Stimulated activated CD8-positive, alpha-beta memory T cell treated with anti-CD3 and anti-CD28 coated beads, Interleukin-12 subunit alpha, Interleukin-12 subunit beta, amount 100 ng/mL, for 24 hours (primary cell): ENCODE measurements at regions not wholly inside any gene's neighbourhood (a gene's known extent, or its start where the extent isn't known, plus 50 kb on each side); places are given as distances from the start of the nearest gene placed in this dataset.

Experiments
- DNase-seq: peaks from one replicate; pipeline ENCODE4 v3.0.0-alpha.2; 2020; ENCODE audit errors: extremely low read depth

DNA sequence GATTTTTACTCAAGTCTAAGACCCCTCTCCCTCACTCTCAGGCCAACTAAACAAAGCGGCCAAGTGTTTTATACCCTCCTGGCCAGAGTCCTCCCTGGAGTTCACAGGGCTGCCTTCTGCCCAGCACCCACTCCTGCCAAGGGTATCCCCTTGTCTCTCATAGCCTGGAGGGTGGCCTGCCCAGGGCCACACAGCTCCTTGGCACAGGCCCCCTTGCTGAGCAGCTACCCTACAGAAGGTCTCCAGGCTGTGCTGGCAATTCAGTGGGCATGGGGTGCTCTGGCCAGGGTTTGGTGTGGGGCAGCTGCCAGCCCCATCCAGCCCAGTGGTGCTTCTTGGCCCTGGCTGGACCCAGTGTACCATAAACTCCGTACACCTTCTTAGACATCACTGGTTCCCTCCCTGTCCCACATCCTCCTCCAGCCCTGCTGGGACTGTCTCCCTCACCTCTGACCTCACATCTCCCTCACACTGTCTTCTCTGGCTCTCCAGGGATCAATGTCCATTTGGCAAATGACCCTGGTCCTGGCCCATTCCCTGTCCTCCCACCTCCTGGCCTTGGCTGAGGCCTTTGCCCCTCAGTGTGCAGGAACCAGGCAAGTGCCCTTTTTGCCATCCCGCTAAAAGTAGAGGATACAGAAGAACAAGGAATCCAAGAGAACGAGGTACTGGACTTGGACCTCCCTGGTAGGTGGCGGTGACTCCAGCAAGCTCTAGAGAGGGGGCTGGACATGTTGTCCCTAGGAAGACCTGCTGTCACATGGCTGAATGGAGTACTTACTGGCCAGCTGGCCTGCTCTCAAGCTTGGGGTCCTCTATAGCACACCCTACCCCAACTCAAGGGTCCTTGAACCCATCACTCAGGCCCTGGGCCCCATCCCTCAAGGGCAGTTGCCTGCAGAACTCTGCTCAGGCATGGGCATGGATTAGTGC lies 50.0 kb upstream of the TRPM1 start:
- no peak for DNase-seq

DNA sequence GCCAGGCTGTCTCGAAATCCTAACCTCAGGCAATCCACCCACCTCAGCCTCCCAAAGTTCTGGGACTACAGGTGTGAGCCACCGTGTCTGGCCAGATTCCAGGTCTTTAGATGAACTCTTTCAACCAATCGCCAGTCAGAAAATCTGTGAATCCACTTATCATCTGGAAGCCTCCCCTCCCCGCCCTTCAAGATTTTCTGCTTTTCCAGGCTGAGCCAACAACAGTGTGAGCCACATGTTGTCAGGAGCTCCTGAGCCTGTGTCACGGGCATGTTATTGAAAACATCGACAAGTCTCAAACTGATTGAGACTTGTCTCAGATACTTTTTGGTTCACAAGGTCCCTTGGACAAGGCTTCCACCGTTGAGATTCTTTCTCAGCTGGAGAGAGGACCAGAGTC lies 52.0 kb upstream of the TRPM1 start:
- no peak for DNase-seq

DNA sequence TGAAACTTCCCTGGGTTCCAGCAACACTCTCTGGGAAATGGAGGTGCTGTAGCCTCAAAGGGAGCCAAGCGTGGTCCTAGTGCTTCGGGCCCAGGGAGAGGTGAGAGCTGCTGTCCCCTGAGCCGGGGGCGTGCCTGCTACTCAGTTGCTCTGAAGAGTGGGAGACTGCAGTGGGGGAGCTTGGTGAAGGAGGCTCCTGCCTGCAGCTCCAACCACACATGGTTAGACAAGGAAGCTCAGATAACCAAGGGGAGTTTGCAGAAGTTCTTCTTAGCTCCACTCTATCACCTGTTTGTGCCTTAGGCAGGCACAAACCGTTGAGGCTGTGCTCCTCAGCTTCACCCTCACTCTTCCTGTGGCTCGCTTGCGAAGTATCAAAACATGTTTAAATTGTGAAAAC lies 53.6 kb upstream of the TRPM1 start:
- no peak for DNase-seq

DNA sequence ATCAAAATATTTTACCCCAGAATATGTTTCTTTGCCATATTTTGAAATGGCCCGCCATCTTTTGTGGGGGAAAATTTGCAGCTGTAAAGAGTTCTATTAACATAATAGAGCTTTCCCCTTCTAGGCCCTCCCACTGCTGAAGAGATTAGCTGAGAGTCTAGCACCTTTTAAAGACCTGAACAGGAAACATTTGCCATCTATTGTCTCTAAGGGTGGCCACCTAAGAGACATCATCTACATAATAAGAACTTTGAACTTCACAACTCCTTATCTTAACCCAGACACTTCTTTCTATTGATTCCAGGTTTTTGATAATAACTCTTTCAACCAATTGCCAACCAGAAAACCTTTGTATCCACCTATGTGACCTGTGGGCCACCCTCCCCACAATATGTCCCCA lies 54.7 kb upstream of the TRPM1 start:
- DNase-seq = no peak

DNA sequence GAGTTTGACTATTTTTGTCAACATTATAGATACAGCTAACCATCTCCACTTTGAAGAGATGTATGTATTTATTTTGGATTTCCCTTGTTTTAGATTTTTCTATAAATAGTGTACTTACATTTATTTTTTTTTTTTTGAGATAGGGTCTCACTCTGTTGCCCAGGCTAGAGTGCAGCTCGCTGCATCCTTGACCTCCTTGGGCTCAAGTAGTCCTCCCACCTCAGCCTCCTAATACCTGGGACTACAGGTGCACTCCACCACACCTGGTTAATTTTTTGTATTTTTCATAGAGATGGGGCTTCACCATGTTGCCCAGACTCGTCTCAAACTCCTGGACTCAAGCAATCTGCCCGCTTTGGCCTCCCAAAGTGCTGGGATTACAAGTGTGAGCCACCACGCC lies 55.3 kb upstream of the TRPM1 start:
- no peak for DNase-seq

DNA sequence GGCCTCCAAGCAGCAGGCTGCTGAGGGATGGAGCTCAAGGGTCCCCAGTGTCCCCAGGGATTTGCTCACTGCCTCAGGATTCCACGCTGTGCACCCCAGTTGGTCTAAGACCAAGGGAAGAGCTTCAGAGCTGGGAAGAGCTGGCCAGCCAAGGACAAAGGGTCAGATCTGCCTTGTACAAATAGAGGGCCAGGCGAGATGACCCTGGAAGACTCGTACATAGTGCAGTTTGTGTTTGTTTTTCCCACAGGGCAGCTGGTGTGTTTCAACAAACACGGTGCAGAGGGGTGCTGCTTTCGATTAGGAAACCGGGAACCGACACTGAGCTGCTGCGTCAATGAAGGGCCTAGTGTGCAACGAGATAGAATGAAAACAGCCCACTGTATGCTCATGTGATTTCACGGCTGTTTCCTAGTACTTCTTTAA lies 56.1 kb upstream of the TRPM1 start:
- DNase-seq = no peak

DNA sequence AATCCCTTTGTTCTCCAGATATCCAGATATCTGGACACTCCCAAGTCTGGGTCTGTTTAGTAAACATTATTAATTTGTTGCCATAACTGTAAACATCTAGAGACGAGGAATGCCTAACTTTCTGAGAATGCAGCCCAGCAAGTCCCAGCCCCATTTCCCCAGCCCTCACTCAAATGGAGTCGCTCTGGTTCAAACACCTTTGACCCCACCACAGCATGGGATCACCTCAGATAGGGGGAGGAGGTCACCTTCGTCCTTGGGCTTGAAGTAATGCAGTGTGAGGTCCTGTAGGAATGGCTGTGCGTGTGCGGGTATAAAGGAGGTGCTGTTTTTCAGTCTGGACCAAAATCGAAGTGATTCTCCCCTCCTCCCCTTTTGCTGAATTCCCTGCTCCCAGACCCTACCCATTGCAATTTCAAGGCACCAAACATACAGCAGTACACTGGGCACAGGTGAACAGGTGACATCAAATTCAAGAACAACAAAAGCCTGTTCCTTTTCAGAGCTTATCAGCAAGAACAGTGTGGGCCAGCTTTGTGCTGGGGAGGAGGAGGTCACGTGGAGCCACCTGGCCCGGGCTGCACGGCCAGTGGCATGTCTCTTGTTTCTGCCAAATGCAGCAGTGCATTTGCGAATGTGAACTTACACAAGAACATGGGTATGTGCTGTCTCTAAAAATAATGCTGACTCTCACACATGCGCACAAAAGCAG lies 57.5 kb upstream of the TRPM1 start:
- no peak for DNase-seq

DNA sequence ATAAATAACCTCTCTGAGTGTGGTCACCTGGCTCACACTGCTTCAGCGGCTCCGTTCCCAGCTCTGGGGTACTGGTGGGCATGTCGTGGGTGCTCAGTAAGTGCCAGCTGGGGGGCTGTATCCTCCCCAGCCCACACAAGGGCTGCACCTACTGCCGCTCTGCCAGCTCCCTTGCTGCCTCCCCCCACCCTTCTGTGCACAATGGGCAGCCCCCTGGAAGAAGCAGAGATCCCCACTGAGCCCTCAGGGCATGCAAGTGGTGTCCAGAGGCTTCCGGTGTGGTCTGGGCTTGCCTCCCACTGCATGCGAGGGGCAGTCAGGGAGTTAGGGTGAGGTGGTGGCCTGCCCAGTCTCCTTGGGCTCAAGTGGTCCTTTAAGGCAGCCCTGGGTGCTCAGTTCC lies 58.3 kb upstream of the TRPM1 start:
- DNase-seq = no peak

DNA sequence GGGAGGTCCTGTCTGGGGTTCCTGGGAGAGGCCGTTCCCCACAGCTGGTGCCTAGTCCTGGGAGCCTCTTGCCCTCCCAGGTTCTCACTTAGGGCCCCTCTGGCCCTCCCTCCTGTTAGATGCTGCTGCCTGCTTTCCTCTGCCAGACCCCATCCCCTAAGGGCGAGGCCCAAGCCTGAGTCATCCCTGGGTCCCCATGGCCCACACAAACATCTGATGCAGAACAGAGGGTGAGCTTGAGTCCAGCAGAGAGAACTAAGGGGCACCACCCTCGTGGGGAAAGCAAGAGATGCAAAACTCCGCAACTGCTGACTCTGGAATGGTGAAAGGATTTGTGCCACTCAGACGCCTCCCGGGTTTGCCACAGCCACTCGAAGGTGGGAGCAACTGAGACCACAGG lies 58.8 kb upstream of the TRPM1 start:
- DNase-seq = no peak

DNA sequence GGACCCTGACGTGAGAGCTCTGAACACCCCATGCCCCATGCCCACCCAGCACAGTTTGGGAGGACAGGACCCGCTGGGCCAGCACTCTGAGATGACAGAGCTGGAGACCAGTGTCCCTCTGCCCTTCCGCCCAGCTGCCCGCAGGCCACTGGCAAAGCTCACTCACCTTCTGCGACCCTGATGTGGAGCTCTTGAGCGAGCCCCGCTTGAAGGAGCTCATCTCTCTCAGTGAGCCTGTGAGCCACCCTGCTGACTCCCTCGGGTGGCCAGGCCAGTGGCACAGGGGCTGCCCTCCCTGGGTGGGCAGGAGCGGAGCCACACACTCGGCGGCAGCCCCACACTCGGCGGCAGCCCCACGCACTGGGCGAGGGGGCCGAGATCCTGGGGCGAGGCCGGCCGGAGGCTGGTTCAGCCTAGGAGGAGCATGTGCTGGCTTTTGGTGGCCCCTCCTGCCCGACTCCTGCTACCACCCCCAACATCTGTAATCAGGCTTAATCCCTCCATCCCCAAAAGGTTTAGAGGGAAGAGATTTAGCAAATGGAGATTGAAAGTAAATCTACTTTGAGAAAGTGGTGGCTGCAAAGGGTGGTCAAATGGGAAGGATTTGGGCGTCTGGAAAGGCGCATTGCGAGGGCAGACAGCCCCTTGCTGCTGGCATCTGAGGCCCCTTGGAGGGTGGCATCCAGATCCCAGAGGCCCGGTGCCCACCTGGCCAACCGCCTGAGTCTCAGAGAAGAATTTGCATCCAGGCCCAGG lies 59.4 kb upstream of the TRPM1 start:
- DNase-seq = no peak

DNA sequence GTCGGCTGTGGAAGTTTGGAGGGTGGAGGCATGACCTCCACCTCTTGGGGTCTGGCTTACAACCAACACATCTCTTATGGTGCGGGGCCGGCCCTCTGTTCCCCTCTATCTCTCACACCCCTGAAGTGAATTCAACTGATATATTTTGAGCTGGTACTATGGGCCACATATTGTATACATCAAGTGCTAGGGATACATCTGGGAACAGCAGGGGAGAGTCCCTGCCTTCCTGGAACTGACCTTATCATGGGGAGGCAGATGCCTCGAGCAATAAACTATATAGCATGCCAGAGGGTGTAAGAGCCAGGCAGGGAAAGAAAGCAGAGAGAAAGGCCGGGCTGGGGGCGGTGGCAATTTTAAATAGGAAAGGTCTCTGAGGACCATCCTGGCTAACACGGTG lies 60.4 kb upstream of the TRPM1 start:
- no peak for DNase-seq

DNA sequence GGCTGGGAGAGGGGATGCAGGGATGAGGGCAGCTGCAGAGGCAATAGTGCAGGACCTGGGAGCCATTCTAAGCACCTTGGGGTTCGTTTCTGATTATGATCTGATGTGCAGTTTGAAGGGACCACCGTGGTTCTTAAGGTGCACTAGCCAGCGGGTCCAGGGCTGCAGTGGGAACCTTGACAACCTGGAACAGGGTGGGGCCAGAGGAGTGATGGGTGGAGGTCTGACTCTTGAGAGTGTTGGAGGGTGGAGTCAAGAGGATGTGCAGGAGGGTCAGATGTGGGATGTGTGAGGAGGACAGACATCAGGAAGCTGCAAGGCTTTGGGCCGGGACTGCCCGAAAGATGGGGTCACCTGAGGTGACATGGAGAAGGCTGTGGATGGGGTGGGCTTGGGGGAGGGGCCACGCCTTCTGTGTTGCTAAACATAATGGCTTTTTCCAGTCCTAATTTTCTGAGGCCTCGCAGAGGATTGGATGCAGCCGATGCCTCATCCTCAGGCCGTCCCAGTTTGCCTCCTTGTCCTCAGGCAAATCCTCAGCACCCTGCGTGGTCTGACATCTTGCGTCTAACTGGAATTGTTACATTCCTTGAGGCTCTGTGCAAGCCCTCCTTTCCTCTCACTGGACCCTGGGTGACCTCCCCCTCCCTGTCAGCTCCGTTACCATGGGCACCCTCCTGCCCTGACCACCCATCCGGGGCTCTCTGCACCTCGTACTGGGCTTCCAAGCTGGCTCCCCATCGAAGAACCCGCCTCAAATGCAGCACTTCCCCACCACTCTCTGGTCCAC lies 61.4 kb upstream of the TRPM1 start:
- no peak for DNase-seq

DNA sequence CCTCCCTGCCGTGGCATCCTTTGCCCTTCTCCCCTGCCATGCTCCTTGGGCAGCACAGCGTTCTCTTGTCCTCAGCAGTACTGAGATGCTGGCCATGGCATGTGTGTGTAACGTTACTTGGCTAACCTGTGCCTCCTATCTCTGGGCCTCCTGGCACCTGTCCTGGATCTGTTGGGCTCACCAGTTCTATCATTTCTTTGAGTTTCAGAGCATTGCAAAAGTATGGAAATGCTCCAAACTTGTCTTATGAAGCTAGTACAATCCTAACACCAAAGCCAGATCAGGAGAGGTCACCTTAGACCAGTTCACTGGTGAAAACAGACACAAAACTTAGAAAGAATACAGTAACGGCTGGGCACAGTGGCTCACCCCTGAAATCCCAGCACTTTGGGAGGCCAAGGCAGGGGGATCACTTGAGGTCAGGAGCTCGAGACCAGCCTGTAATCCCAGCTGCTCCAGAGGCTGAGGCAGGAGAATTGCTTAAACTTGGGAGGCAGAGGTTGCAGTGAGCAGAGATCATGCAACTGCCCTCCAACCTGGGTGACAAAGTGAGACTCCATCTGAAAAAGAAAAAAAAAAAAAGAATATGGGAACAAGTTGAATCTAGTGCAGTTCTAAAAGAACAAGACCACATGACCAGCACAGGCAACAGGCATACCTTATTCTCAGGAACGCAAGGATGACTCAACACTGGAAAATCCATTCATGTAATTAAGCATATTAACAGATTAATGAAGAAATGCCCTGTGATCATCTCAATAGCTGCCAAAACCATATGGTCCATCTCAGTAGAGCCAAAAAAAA lies 62.4 kb upstream of the TRPM1 start:
- DNase-seq = no peak

DNA sequence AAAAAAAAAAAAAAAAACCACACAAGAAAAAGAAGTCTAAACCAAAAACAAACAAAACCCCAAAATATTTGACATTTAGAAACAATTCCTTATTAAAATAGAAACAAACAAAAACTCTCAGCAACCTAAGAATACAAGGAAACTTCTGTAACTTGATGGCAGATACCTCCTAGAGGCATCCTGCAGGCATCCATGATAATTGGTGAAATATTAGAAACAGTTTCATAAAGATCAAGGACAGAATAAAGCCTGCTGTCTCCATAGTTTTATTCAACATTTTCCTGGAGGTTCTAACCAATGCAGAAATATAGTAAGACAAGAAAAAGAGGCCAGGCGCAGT lies 63.0 kb upstream of the TRPM1 start:
- no peak for DNase-seq

DNA sequence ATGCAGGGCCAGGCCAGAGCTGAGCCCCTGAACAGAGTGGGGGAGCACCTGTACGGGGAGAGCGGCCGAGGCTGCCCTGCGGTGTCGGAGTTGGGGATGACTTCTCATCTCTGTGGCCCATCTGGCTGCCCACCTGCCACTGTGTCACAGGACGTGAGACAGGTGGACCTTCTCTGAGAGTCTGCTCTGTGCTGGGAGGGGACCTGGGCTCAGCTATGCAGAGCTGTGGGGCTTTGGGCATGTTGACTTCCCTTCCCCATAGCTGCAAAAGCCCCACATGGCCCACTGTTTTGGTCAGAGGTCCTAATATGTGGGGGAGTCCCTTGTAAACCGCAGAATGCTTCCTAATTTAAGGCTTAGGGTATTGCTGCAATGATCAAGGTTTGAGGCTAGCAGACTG lies 68.0 kb upstream of the TRPM1 start:
- no peak for DNase-seq

DNA sequence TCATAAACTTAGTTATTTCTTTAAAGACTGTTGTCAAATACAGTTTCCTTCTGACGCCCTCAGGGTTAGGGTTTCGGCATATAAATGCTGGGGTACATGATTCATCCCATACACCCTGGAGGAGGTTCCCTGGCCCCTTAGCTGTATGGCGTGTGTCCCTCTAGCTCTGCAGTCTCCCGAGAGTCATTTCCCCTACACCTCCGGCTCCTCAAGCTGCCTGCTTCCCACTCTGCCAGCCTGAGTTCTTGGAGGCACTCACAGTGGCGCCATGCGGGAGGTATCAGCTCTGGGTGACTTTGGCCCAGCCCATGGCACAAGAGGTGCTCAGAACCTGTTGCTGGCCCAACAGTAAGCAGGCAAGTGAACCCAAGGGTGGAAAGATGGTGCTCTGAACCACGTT lies 70.2 kb upstream of the TRPM1 start:
- no peak for DNase-seq

DNA sequence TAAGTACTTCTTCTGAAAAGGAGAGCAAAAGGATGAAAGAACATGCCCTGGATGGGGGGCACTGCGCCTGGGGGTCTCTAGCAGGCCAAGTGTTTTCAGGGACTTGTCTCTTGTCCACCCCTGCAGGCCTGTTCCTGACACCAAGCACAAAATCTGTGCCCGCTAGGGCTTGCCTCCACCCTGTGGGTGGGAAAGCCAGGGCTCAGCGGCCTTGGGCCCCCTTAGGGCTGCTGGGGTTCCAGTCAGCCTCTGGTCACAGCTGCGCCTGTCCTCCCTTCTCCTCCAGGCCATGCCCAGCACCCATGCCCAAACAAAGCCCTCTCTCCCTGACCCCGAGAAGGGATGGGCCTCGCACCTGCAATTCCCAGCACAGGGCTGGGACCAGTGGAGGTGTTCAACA lies 71.1 kb upstream of the TRPM1 start:
- DNase-seq = no peak

DNA sequence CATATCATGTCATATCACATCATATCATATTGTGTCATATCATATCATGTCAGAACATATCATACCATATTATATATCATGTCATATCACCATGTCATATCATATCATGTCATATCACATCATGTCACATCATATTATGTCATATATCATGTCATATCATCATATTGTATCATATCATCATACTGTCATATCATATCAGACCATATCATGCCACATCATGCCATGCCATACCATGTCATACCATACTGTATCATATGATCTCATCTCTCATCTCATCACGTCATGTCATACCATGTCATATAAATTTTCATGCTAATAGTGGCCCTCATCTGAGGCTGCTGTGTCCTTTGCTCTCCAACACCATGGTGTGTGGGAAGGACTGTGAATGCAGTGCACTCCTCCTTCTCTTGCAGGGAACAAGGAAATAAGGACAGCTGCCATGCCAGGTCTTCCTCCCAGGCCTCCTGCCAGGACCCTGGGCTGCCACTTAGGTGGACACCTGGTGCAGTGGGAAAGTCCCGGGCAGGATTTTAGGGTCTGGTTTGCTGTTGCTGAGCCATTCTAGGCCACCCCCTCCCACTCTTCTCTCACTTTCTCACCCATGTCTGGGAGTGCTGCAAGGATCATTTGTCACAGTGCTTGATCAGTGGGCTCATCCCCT lies 72.4 kb upstream of the TRPM1 start:
- no peak for DNase-seq

DNA sequence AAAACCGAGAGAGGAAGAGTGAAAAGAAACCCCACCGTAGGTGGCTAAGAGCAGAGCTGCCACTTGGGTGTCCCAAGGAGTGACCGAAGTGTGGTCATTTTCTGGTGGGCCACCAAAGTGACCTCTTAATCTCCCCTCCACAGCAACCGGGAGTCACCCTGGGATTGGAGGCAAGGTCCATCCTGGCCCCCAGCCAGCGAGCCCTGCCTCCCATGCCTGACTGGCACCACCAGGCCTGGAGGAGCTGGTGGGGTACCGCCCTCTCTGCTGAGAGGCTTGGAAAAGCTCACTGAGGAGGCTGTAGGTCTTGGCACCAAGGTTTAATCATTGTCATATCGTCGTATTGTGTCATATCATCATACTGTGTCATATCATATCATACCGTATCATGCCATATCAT lies 74.0 kb upstream of the TRPM1 start:
- DNase-seq = no peak

DNA sequence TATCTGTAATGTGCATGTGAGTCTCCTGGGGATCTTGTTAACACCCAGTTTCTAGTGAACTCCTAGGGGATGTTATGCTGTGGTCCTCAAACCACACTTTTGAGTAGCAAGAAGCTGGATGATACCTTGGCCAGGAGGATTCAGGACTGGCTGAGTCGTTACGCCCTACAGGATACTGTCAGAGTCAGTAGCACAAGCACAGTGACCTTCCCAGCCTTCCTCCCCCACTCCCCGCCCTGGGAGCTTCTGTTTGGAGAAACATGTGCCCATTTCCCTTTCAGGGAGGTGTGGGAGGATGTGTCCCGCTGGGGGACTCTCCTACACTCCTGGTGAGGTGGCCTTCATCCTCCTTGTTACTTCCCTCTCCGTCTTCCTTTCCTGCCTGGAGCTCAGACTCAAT lies 76.4 kb upstream of the TRPM1 start:
- no peak for DNase-seq

DNA sequence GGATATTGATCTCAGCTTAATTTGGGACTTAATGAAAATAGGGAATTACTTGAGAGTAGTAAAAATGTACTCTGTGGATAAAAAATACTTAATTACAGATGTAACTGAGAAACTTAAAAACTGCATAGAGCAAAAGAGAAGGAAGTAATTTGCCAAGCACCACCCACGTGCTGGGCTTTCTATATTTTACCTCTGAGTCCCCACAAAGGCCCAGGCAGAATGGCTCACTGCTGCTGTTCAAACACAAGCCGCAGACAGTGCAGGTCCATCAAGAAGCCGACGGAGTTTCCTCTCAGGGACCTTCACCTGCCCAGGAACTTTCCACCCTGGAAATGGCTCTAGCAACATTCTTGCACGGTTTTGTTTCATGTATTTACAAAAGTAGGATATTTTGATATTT lies 77.2 kb upstream of the TRPM1 start:
- no peak for DNase-seq
